GM23248 (cell line): ENCODE measurements at regions not wholly inside any gene's neighbourhood (a gene's known extent, or its start where the extent isn't known, plus 50 kb on each side); places are given as distances from the start of the nearest gene placed in this dataset.

Source experiments
- EZH2 ChIP-seq: fragments of 200-600 bp; sonication (generic); IDR thresholded peaks from 2 replicates; pipeline ENCODE4 v1.6.1; 2018; ENCODE audit warnings: antibody characterized with exemption, mild to moderate bottlenecking; ENCODE audit not compliant: insufficient read depth, poor library complexity, severe bottlenecking
- EZH2phosphoT487 ChIP-seq: fragments of 200-600 bp; sonication (generic); IDR thresholded peaks from 2 replicates; pipeline ENCODE4 v1.6.1; 2018; ENCODE audit warnings: antibody characterized with exemption, moderate library complexity, mild to moderate bottlenecking, low read depth; ENCODE audit not compliant: insufficient read depth

DNA sequence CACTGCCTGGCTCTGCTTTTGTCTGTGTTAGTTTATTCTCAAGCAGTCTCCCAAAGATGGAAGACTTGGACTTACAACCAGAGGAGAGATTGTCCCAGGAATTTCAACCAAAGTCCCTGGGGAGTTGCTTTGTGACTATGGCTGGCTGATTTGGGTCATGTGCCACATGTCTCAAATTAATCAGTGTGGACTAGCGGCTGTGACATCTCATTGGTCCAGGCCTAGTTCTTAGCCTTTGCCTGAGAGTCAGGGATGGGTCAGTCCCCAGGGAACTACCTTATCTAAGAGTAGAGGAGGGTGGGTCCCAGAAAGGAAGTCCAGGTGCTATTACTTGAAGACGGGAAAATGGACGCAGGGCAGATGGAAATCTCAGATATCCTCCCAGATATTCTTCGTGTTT lies 217.1 kb downstream of the ACKR3 start:
- no peak for TF ChIP-seq EZH2
- TF ChIP-seq EZH2phosphoT487, result no peak
